ENCODE measurements at regions not wholly inside any gene's neighbourhood (a gene's known extent, or its start where the extent isn't known, plus 50 kb on each side); places are given as distances from the start of the nearest gene placed in this dataset.

DNA sequence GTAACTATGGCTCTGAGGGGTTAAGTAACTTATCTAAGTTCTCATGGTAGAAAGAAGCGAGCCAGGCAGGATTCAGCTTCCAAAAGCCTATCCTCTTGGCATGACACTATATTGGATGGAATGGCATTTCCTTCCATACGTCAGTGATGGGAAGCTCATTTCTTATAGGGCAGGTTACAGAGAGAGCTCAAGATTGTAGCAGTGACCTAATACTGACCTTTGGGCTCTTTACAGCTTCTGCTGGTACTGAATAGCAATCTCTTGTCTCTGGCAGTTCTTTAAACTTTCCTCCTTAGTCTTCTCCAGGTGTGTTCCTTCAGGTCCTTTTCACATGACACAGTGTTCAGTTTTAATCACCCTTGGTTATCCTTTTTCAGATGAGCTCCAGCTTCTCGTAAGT, 133.0 kb downstream of the HRH4 start:
- TF ChIP-seq, protein P1, sequence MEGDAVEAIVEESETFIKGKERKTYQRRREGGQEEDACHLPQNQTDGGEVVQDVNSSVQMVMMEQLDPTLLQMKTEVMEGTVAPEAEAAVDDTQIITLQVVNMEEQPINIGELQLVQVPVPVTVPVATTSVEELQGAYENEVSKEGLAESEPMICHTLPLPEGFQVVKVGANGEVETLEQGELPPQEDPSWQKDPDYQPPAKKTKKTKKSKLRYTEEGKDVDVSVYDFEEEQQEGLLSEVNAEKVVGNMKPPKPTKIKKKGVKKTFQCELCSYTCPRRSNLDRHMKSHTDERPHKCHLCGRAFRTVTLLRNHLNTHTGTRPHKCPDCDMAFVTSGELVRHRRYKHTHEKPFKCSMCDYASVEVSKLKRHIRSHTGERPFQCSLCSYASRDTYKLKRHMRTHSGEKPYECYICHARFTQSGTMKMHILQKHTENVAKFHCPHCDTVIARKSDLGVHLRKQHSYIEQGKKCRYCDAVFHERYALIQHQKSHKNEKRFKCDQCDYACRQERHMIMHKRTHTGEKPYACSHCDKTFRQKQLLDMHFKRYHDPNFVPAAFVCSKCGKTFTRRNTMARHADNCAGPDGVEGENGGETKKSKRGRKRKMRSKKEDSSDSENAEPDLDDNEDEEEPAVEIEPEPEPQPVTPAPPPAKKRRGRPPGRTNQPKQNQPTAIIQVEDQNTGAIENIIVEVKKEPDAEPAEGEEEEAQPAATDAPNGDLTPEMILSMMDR (IDR thresholded peaks at IDR 0.05), result no peak
- TF ChIP-seq POLR2A (IDR thresholded peaks at IDR 0.05), result no peak

All from adrenal gland (tissue), 5 donors.